Suppressor macrophage treated with lipopolysaccharide for 4 hours (primary cell): ENCODE measurements at regions not wholly inside any gene's neighbourhood (a gene's known extent, or its start where the extent isn't known, plus 50 kb on each side); places are given as distances from the start of the nearest gene placed in this dataset.
"Not testable (repeated sequence)": the region's sequence is repeated elsewhere in the genome, so short reads cannot be mapped to it uniquely, and the experiment has no call there.

Experiments used
- DNase-seq: peaks from one replicate; pipeline ENCODE4 v3.0.0-alpha.2; 2020

- no peak for DNase-seq
Observed at GRCh38 chr18:43751203-43751602, 473.9 kb upstream of the SYT4 start.

DNA sequence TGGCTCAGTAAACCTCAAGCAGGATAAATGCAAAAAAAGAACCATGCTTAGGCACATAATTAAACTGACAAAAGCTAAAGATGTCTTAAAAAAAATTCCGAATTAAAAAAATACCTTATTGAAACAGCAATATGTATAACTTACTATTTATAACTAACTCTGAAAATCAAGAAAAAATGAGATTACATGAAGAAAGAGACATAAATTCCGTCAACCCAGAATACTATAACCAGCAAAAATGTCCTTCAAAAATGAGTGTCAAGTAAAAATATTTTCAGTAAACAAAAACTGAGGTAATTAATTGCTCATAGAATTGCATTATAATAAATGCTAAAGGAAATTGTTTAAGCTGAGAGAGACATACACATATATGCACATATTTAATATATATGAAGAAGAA lies 474.5 kb upstream of the SYT4 start:
- DNase-seq = no peak

- DNase-seq = no peak
Observed at GRCh38 chr18:43757273-43757672, 480.0 kb upstream of the SYT4 start.

DNA sequence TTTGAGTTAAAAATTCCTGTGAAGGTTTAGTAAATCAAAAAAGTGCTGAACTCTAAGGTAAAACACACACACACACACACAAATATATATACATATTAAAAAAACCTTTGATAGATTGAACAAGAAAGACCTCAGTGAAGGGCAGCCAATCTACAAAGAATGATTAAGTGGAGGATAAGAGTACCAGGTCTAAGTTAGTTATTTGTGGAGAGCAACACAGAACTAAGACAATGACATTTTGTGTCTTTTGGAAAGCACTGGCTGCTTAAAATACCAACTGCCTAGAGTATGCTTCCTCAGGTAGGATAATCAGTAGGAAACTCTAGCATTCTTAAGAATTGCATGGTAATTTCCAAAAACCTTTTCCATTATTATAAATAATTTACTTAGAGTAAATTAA lies 481.4 kb upstream of the SYT4 start:
- DNase-seq = no peak

DNA sequence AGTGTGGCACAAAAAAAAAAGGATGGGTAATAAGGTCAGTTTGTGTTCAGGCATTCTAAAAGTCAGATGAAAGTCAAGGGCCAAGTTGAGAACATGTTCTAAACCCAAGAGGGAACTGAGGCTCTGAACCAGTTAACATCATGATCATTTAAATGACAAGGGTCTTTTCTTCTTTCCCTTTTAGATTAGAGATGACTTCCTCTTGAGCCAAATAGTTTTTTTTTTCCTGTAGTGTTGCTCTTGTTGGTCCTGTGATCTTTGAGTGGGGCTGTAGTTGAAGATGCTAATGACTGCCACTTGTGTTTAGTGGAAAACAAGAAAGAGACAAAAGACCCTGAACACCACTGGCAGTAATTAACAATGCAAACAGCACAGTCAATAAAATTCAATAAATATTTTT lies 482.7 kb upstream of the SYT4 start:
- DNase-seq = no peak

DNA sequence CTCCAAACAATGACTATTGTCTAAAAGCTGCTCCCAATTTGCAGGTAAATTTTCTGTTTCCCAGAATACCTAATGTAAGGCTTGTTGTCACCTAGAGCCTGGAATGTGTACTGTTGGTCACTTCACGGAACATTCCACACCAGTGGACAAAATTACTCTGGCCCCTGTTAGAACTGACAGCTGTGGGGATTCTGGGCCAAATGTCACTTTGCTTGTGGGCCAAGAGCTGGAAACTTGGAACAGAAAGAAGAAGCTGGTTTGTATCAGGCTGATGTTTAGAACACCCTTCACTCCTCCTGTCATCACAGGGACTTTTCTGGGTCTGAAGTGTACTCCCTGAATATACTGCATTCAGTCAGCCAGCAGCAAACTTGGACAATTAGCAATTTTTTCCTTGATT lies 495.6 kb upstream of the SYT4 start:
- no peak for DNase-seq

DNA sequence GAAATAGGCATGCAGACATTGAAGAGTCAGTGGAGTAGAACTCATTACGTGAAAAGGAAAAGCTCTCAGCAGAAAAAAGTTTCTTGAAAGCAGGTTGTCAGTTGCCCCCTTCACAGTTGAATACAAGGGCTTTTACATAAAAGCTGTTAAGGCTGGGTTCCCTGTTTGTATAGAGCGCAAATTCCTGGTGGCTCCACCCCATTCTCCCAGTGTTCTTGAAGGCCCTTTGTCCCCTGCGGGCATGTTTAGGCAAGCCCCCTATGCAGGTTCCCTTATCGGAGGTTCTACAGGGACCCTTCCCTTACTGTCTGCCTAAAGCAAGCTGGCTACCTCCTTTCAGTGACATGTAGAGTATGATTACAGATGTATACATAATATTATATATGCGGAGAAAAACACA lies 497.2 kb upstream of the SYT4 start:
- no peak for DNase-seq

- no peak for DNase-seq
Observed at GRCh38 chr18:43775591-43775990, 498.3 kb upstream of the SYT4 start.

- DNase-seq = no peak
Observed at GRCh38 chr18:43776997-43777396, 499.7 kb upstream of the SYT4 start.

DNA sequence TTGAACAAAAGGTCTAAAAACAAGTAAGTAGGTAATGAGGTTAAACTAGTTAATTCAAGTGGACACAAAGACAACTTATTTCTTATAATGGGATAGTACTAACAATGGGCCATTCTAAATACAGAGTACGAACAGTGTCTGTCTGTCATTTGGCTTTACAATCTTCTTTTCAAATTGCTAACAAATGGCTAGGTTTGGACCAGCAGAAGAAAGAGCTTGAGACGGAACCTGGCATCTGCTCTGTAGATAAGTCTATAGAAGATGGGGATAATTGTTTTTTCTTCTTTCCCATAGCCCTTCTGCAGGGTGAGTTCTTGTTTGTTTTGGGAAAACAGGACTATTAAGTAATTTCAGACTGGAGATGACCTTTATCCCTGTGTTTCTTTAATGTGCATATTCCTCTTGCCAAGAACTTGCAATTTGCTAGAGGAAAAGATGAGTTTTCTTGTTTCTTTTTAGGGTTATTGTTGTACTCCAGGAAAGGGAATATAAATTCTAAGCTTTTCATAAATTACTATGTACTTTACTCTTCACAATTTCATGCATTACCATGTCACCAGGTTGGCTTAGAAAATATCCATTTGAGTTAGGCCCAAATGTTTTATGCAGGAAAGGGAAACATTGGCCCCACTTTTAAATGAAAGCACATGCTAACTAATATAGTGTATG lies 500.5 kb upstream of the SYT4 start:
- DNase-seq = no peak

GRCh38 chr18:43780782-43781340 lies 503.6 kb upstream of the SYT4 start:
- DNase-seq = no peak

- DNase-seq = no peak
Observed at GRCh38 chr18:43785158-43785557, 507.9 kb upstream of the SYT4 start.

DNA sequence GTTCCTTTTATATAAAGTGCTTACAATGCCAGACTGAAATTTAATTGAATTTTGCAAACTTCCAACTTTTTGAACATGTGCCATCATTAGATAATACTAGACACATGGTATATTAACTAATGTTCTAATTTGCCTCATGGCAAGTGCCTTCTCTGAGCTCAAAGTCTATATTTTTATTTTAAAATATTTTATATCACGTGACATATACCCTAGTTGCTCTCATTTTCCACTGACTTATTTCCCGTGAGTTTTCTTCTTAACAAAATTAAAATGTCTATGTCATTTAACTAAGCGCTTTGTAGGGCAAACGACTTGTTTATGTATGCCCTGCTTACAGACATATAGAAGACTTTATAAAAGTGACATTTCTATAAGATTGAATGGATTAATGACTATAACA lies 509.6 kb upstream of the SYT4 start:
- DNase-seq = no peak

DNA sequence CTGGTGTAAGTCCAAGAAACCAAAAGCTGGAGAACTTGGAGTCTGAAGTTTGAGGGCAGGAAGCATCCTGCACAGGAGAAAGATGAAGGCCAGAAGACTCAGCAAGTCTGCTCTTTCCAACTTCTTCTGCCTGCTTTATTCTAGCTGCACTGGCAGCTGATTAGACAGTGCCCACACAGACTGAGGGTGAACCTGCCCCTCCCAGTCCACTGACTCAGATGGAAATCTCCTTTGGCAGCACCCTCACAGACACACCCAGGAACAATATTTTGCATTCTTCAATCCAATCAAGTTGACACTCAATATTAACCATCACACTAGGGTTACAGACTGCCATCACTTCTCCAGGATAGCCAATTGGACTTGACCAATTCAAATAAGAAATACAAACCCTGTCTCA lies 510.4 kb upstream of the SYT4 start:
- DNase-seq = not testable (repeated sequence)

GRCh38 chr18:43789234-43790000 lies 512.1 kb upstream of the SYT4 start:
- no peak for DNase-seq

DNA sequence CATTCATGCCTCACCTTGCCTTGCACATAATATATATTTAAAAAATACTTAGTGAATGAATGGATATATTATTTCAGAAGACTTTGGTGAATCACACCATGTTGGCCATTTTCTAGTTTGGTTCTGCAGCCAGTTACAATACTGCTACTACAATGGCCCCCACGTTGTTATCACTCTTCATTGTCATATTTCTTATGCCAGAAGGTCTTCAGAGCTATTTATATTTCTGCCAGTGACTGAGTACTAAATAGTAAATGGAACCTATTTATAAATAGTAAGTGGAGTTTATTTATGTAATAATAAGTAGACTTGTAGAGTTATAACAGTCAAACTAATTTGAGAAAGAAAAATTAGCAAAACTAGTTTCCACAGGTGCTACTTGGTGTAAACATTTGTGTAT lies 516.6 kb upstream of the SYT4 start:
- no peak for DNase-seq

GRCh38 chr18:43794363-43794762 lies 517.1 kb upstream of the SYT4 start:
- DNase-seq = no peak

DNA sequence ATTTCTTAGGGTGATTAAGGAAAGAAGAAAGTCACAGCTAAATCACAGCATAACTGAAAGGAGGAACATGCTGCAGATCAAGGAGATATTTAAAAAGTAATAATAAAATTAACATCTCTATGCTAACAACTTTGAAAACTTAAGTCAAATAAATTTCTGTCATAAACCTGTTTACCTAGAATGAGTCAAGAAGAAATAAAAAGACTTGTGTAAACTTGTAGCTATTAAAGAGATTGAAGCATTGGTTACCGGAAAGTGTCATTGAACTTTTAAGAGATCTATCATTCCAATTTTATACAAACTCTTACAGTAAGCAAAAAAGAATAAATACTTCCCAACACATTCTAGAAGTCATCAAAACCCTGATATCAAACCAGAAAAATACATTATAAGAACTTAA lies 520.1 kb upstream of the SYT4 start:
- no peak for DNase-seq

DNA sequence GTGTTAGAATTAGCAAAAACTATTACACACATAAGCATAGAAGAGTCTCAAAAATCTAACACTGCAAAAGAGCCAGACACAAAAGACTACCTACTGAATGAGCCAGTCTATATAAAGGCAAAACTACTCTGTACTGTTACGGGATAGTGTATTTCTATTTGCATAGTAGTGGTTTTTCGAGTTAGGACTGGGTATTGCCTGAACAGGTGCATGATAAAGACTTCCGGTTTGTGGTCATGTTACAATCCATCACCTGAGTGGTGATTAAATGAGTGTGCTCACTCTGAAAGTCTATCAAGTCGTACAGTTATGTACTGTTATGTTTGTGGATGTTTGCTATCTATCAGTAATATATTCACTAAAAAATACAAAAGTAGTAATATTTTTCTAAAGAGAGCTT lies 523.3 kb upstream of the SYT4 start:
- no peak for DNase-seq

GRCh38 chr18:43805646-43806194 lies 528.4 kb upstream of the SYT4 start:
- DNase-seq = no peak

DNA sequence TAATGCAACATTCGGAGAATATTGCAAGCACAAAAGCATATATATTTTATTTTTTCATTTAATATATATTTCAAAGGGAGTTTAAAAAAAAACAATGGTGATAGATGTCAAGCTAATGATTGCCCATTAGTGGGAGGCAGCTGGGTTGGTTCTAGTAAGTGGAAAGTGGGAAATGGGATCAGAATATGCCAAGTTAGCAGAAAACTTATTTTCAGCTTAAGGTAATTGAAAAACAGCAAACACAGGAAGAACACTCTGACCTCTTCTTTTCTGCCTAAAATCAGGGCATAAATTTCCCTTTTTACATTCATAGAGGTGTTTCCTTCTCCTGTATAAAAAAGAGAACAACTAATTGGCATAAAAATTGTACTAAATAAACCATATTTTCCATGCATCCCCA lies 535.3 kb upstream of the SYT4 start:
- no peak for DNase-seq

DNA sequence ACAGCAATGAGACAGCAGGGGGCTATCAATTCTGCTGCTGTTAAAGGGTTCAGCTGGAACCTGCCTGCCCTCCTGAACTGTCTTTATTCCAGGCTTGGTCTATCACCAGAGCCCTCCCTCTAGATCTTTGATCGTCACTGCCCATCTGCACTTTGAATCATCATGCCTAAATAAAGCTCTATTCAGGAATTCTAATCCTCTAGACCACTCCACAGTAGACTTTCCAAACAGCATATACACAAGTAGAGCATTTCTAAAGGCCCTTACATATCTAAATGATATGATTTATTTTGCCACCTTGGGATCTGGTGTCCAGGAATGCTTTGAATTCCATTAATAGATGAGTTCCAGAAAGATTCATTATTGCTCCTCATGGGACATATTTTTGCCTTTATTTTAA lies 542.1 kb upstream of the SYT4 start:
- DNase-seq = no peak

DNA sequence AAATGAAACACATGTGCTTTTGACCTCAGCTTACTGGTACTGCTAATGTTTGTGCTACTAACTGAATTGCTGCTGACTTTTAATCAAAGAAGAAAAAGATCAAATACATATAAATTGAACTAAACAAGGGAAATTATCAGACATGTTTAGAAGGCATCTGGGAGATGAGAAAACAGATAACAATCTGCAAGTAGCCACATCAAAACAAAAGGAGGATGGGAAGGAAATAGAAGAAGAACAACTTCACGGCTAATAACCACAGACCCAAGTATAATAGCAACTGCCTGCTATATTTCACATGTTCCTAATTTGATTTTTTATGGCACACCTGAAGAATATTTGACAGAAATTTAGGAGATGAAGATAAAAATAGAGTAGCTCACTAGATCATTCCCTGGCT lies 542.6 kb upstream of the SYT4 start:
- no peak for DNase-seq

DNA sequence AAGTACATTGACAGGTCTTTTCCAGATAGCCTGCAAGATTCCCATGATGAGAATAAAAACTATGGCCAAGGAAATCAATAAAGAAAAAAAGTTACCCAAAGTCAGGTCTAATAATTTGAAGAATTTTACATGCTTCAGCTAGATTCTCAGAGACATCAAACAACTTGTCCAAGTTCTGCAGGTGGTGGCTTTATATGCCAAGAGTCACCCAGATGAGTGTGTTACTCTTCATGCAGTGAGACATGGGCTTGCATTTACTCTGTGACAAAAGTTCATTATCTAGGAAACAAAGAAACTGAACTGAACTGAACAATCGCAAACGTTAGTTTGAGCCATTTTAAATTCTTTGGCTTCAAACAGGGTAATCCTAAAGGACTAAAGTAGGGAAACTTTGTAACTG lies 548.5 kb upstream of the SYT4 start:
- DNase-seq = no peak
